Astrocyte (in vitro differentiated cells and primary cell): ENCODE measurements at regions not wholly inside any gene's neighbourhood (a gene's known extent, or its start where the extent isn't known, plus 50 kb on each side); places are given as distances from the start of the nearest gene placed in this dataset.
"Not testable (repeated sequence)": the region's sequence is repeated elsewhere in the genome, so short reads cannot be mapped to it uniquely, and the experiment has no call there.

ENCODE experiments used
- DNase-seq: peaks from one replicate; pipeline ENCODE4 v3.0.0-alpha.2; 2010; ENCODE audit warnings: low read depth
- FAIRE-seq: peaks from 2 replicates; lab custom pipeline; 2011; peaks lifted over from hg19 to GRCh38; lab: Jason Lieb, UNC
- H2AFZ ChIP-seq: 2 replicates; pipeline ENCODE4 v1.6.0; 2012; ENCODE audit warnings: low read depth, low read length, inconsistent platforms
- H3K27ac ChIP-seq: 2 replicates; pipeline ENCODE4 v1.5.1; 2011; ENCODE audit warnings: low read depth, low read length, inconsistent platforms
- H3K27me3 ChIP-seq: 2 replicates; pipeline ENCODE4 v1.6.0; 2011; ENCODE audit warnings: low read length, inconsistent platforms; ENCODE audit not compliant: insufficient read depth
- H3K36me3 ChIP-seq: 2 replicates; pipeline ENCODE4 v1.5.1; 2011; ENCODE audit warnings: low read length, inconsistent platforms; ENCODE audit not compliant: insufficient read depth
- H3K4me1 ChIP-seq: 2 replicates; pipeline ENCODE4 v1.5.1; 2011; ENCODE audit warnings: low read length, inconsistent platforms; ENCODE audit not compliant: insufficient read depth
- H3K4me2 ChIP-seq: 2 replicates; pipeline ENCODE4 v1.6.0; 2012; ENCODE audit warnings: low read length, inconsistent platforms
- H3K4me3 ChIP-seq: 2 replicates; pipeline ENCODE4 v1.5.1; 2011; ENCODE audit warnings: low read depth, mild to moderate bottlenecking, low read length, inconsistent platforms; ENCODE audit not compliant: insufficient read depth
- H3K79me2 ChIP-seq: 2 replicates; pipeline ENCODE4 v1.6.0; 2012; ENCODE audit warnings: mild to moderate bottlenecking, low read length, inconsistent platforms; ENCODE audit not compliant: insufficient read depth
- H3K9ac ChIP-seq: 2 replicates; pipeline ENCODE4 v1.6.0; 2012; ENCODE audit warnings: mild to moderate bottlenecking, low read length, inconsistent platforms
- H3K9me3 ChIP-seq: 2 replicates; pipeline ENCODE4 v1.5.1; 2012; ENCODE audit warnings: low read depth, mild to moderate bottlenecking, low read length, inconsistent platforms; ENCODE audit not compliant: insufficient read depth
- H4K20me1 ChIP-seq: 2 replicates; pipeline ENCODE4 v1.6.0; 2012; ENCODE audit warnings: low read length, inconsistent platforms; ENCODE audit not compliant: insufficient read depth
- H3K27ac Mint-ChIP-seq: one replicate; pipeline ENCODE4 v1.8.0; 2021; ENCODE audit warnings: mild to moderate bottlenecking, mixed read lengths; ENCODE audit not compliant: unreplicated experiment
- H3K27me3 Mint-ChIP-seq: one replicate; pipeline ENCODE4 v1.8.0; 2021; ENCODE audit warnings: low read depth, mixed read lengths; ENCODE audit not compliant: unreplicated experiment
- H3K36me3 Mint-ChIP-seq: one replicate; pipeline ENCODE4 v1.8.0; 2021; ENCODE audit warnings: low read depth, mixed read lengths; ENCODE audit not compliant: unreplicated experiment
- H3K4me1 Mint-ChIP-seq: one replicate; pipeline ENCODE4 v1.8.0; 2021; ENCODE audit warnings: low read depth, mixed read lengths; ENCODE audit not compliant: unreplicated experiment
- H3K4me3 Mint-ChIP-seq: one replicate; pipeline ENCODE4 v1.8.0; 2021; ENCODE audit warnings: mild to moderate bottlenecking, moderate library complexity, mixed read lengths; ENCODE audit not compliant: unreplicated experiment
- H3K9me3 Mint-ChIP-seq: one replicate; pipeline ENCODE4 v1.8.0; 2021; ENCODE audit warnings: mild to moderate bottlenecking, mixed read lengths; ENCODE audit not compliant: unreplicated experiment
- EZH2 ChIP-seq: IDR thresholded peaks from 2 replicates; pipeline ENCODE4 v1.6.1; 2012; ENCODE audit warnings: mild to moderate bottlenecking, low read length, inconsistent platforms; ENCODE audit not compliant: insufficient read depth
- TF ChIP-seq, protein P1 (sequence below): IDR thresholded peaks from 2 replicates; pipeline ENCODE4 v1.5.1; 2011; ENCODE audit warnings: low read depth, mild to moderate bottlenecking, inconsistent platforms, low read length, moderate library complexity; ENCODE audit not compliant: insufficient read depth

DNA sequence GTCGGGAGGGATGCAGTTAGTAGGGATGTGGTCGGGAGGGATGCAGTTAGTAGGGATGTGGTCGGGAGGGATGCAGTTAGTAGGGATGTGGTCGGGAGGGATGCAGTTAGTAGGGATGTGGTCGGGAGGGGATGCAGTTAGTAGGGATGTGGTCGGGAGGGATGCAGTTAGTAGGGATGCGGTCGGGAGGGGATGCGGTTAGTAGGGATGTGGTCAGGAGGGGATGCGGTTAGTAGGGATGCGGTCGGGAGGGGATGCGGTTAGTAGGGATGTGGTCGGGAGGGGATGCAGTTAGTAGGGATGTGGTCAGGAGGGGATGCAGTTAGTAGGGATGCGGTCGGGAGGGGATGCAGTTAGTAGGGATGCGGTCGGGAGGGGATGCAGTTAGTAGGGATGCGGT is 96.2 kb downstream of the BDH1 start:
- H3K36me3 Mint-ChIP-seq, H3K27me3 Mint-ChIP-seq, H2AFZ ChIP-seq, H3K9me3 Mint-ChIP-seq, H3K27ac Mint-ChIP-seq, H3K4me3 ChIP-seq, H3K4me3 Mint-ChIP-seq, H3K27ac ChIP-seq, H3K27me3 ChIP-seq, H3K4me2 ChIP-seq, H3K79me2 ChIP-seq, H4K20me1 ChIP-seq, H3K9me3 ChIP-seq, DNase-seq, H3K36me3 ChIP-seq, H3K9ac ChIP-seq: not testable (repeated sequence)
- H3K4me1 Mint-ChIP-seq, result peaks cover 13% of the 10 kb centered on the region
- peak; percentile 77 for FAIRE-seq
- H3K4me1 ChIP-seq, result peaks cover 17% of the 10 kb centered on the region

GRCh38 chr3:197458906-197459470 is 96.8 kb downstream of the BDH1 start:
- DNase-seq, result no peak
- no peaks in the 10 kb centered on the region for H3K36me3 Mint-ChIP-seq
- Histone ChIP-seq H3K4me3 (no peak overlapping the region), H3K9me3 (no peaks in the 10 kb centered on the region), H3K4me1 (peaks cover 14% of the 10 kb centered on the region), H3K79me2 (no peaks in the 10 kb centered on the region), H3K9ac (no peak overlapping the region), H4K20me1 (no peaks in the 10 kb centered on the region), H3K4me2 (no peak overlapping the region), H3K36me3 (no peaks in the 10 kb centered on the region), H3K27ac (no peak overlapping the region), H2AFZ (no peak overlapping the region), H3K27me3 (no peaks in the 10 kb centered on the region)
- no peak for FAIRE-seq
- TF ChIP-seq, protein P1, sequence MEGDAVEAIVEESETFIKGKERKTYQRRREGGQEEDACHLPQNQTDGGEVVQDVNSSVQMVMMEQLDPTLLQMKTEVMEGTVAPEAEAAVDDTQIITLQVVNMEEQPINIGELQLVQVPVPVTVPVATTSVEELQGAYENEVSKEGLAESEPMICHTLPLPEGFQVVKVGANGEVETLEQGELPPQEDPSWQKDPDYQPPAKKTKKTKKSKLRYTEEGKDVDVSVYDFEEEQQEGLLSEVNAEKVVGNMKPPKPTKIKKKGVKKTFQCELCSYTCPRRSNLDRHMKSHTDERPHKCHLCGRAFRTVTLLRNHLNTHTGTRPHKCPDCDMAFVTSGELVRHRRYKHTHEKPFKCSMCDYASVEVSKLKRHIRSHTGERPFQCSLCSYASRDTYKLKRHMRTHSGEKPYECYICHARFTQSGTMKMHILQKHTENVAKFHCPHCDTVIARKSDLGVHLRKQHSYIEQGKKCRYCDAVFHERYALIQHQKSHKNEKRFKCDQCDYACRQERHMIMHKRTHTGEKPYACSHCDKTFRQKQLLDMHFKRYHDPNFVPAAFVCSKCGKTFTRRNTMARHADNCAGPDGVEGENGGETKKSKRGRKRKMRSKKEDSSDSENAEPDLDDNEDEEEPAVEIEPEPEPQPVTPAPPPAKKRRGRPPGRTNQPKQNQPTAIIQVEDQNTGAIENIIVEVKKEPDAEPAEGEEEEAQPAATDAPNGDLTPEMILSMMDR, result no peak
- TF ChIP-seq EZH2, result no peak
- peaks cover 15% of the 10 kb centered on the region for H3K27me3 Mint-ChIP-seq
- no peak overlapping the region for H3K4me3 Mint-ChIP-seq
- peaks cover 12% of the 10 kb centered on the region for H3K4me1 Mint-ChIP-seq
- no peak overlapping the region for H3K27ac Mint-ChIP-seq
- no peaks in the 10 kb centered on the region for H3K9me3 Mint-ChIP-seq

DNA sequence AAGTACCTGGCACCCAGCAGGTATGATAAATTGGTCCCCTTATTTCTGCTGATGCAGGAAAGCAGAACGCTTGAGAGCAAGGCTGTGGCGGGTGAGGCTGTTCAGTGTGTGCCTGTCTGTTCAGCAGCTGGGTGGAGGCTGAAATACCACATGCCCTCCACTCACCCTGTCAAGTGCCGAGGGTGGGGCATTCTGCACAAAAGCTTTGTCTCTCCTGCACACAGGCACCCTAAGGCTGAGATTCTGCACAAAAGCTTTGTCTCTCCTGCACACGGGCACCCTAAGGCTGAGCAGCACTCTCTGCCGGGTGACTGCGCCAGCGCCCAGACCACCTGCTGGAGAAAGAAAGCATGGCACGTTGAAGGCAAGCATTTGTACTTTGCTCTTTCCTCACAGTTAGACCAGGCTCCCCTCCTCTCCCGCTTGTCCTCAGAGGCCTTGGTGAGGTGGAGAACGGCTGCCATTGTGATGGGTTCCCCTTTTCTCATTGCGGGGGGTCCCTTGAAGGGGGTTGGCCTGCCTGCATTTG is 97.5 kb downstream of the BDH1 start:
- Histone ChIP-seq H3K36me3 (no peaks in the 10 kb centered on the region), H3K4me1 (peaks cover 14% of the 10 kb centered on the region), H3K79me2 (no peaks in the 10 kb centered on the region), H3K27ac (no peak overlapping the region), H3K27me3 (no peaks in the 10 kb centered on the region), H3K4me2 (no peak overlapping the region), H3K9me3 (no peaks in the 10 kb centered on the region), H4K20me1 (no peaks in the 10 kb centered on the region), H2AFZ (no peak overlapping the region), H3K9ac (no peak overlapping the region), H3K4me3 (no peak overlapping the region)
- peaks cover 9% of the 10 kb centered on the region for H3K4me1 Mint-ChIP-seq
- DNase-seq, result no peak
- no peak for FAIRE-seq
- TF ChIP-seq EZH2, result no peak
- TF ChIP-seq, protein P1, result peak; percentile 42
- no peaks in the 10 kb centered on the region for H3K9me3 Mint-ChIP-seq
- no peak overlapping the region for H3K4me3 Mint-ChIP-seq
- H3K36me3 Mint-ChIP-seq, result no peaks in the 10 kb centered on the region
- H3K27ac Mint-ChIP-seq, result no peak overlapping the region
- H3K27me3 Mint-ChIP-seq, result peaks cover 16% of the 10 kb centered on the region
